ENCODE measurements at regions not wholly inside any gene's neighbourhood (a gene's known extent, or its start where the extent isn't known, plus 50 kb on each side); places are given as distances from the start of the nearest gene placed in this dataset.

DNA sequence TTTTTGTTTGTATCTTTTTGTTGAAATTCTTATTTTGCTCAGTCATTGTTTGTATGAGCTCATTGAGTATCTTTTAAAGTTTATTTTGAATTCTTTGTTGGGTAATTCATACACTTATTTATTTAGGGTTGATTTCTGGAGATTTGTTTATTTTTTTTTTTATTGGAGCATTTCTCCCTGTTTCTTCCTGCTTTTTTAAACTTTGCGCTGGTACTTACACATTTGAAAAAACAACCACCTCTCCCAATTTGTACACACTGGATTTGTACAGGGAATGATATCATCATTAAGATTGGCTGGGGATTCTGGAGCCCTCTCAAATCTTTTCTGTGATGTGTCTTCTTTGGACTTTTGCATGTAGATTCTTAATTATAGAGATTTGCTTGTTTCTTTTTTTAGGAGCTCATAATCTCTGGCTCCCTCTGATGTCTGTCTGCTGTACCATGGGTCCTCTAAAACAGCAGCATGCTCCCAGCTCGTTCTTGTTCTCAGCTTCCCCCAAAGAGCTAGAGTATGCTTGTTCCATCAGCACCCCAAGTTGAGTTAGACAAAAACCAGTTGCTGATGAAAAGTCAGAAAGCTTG is 310.7 kb downstream of the DUSP10 start:
- no peaks in the 10 kb centered on the region for H3K27me3 ChIP-seq (ENCODE audit: insufficient read depth, poor library complexity, severe bottlenecking)
- TF ChIP-seq, protein P1, sequence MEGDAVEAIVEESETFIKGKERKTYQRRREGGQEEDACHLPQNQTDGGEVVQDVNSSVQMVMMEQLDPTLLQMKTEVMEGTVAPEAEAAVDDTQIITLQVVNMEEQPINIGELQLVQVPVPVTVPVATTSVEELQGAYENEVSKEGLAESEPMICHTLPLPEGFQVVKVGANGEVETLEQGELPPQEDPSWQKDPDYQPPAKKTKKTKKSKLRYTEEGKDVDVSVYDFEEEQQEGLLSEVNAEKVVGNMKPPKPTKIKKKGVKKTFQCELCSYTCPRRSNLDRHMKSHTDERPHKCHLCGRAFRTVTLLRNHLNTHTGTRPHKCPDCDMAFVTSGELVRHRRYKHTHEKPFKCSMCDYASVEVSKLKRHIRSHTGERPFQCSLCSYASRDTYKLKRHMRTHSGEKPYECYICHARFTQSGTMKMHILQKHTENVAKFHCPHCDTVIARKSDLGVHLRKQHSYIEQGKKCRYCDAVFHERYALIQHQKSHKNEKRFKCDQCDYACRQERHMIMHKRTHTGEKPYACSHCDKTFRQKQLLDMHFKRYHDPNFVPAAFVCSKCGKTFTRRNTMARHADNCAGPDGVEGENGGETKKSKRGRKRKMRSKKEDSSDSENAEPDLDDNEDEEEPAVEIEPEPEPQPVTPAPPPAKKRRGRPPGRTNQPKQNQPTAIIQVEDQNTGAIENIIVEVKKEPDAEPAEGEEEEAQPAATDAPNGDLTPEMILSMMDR (IDR thresholded peaks at IDR 0.05; ENCODE audit: insufficient read depth, low read length) = no peak
- TF ChIP-seq SPI1 (IDR thresholded peaks at IDR 0.05; ENCODE audit: borderline replicate concordance, low read depth) (no peak), GABPA (IDR thresholded peaks at IDR 0.05; ENCODE audit: low read depth) (no peak)
- TF ChIP-seq, protein P2, sequence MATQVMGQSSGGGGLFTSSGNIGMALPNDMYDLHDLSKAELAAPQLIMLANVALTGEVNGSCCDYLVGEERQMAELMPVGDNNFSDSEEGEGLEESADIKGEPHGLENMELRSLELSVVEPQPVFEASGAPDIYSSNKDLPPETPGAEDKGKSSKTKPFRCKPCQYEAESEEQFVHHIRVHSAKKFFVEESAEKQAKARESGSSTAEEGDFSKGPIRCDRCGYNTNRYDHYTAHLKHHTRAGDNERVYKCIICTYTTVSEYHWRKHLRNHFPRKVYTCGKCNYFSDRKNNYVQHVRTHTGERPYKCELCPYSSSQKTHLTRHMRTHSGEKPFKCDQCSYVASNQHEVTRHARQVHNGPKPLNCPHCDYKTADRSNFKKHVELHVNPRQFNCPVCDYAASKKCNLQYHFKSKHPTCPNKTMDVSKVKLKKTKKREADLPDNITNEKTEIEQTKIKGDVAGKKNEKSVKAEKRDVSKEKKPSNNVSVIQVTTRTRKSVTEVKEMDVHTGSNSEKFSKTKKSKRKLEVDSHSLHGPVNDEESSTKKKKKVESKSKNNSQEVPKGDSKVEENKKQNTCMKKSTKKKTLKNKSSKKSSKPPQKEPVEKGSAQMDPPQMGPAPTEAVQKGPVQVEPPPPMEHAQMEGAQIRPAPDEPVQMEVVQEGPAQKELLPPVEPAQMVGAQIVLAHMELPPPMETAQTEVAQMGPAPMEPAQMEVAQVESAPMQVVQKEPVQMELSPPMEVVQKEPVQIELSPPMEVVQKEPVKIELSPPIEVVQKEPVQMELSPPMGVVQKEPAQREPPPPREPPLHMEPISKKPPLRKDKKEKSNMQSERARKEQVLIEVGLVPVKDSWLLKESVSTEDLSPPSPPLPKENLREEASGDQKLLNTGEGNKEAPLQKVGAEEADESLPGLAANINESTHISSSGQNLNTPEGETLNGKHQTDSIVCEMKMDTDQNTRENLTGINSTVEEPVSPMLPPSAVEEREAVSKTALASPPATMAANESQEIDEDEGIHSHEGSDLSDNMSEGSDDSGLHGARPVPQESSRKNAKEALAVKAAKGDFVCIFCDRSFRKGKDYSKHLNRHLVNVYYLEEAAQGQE (IDR thresholded peaks at IDR 0.05; ENCODE audit: insufficient replicate concordance, low read depth) = no peak
- DNase-seq (ENCODE audit: low read depth in 1 of 2, low spot score in 1 of 2) = no peak
- H3K4me3 ChIP-seq (replicated peaks; ENCODE audit: insufficient read depth, low read length) = no peak overlapping the region
- H3K27ac ChIP-seq (replicated peaks) = no peak overlapping the region

DNA sequence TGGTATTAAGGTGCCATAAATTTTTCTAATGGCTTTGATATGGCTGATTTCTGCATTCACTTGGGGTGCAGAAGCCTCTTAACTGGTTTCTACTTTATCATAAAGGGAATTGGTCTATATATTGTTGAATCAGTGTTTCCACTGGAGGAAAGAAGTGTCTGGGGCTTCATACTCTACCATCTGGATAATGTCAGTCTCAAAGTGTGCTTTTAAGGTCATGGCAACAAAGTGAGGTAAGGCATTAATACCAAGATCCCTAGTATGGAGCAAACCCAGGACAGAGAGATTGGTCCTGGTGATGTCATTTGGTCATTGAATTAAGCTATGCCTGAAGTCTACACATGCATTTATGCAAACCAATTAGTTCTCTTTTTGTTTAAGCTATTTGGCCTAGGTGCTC is 309.9 kb downstream of the DUSP10 start:
- no peak overlapping the region for H3K27ac ChIP-seq (replicated peaks)
- no peak overlapping the region for H3K4me3 ChIP-seq (replicated peaks; ENCODE audit: insufficient read depth, low read length)
- no peak for DNase-seq (ENCODE audit: low read depth in 1 of 2, low spot score in 1 of 2)
- H3K27me3 ChIP-seq (ENCODE audit: insufficient read depth, poor library complexity, severe bottlenecking) = no peaks in the 10 kb centered on the region
- TF ChIP-seq GABPA (IDR thresholded peaks at IDR 0.05; ENCODE audit: low read depth) = no peak

DNA sequence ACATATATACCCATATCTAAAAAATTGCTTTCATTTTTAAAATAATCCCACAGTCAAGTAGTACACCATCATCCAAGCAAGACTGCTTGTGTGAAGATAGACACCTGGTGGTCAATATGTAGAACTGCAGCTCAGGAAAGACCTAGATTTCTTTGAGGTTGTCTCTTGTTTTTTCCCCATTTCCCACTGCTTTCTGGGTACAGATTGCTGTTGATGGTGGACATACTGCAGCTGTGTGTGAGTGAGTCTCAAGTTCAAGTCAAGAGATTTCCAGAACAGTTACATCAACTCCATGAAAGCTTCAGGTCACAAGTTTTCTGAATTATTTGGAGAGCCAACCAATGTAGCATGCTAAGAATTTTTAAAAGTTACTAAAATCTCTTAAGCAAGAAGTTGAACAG is 306.4 kb downstream of the DUSP10 start:
- no peak overlapping the region for H3K27ac ChIP-seq (replicated peaks)
- TF ChIP-seq POLR2AphosphoS5 (IDR thresholded peaks at IDR 0.05; ENCODE audit: low read depth) = no peak
- TF ChIP-seq, protein P1 (IDR thresholded peaks at IDR 0.05; ENCODE audit: insufficient read depth, low read length) = peak; percentile 95
- peak; percentile 13 to 28 for DNase-seq (ENCODE audit: low read depth in 1 of 2, low spot score in 1 of 2)
- no peak overlapping the region for H3K4me3 ChIP-seq (replicated peaks; ENCODE audit: insufficient read depth, low read length)
- H3K27me3 ChIP-seq (ENCODE audit: insufficient read depth, poor library complexity, severe bottlenecking) = no peaks in the 10 kb centered on the region

DNA sequence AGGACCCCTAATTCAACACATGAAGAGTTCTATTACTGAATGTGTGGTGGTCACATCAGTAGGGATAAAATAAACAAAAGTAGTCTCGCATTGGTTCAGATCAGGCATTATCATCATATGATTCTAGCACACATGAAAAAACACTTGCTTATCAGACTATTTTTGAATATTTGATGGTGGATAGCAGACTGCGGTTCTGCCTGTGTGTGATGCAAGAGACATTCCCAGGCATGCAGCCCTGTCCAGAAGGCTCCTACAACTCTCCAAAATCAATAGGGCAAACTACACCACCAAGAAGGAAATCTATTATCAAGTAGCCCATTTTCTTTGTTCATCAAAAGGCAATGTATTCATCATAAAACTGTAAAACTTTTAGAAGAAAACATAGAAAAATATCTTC is 304.7 kb downstream of the DUSP10 start:
- no peak for DNase-seq (ENCODE audit: low read depth in 1 of 2, low spot score in 1 of 2)
- no peaks in the 10 kb centered on the region for H3K27me3 ChIP-seq (ENCODE audit: insufficient read depth, poor library complexity, severe bottlenecking)
- TF ChIP-seq POLR2AphosphoS5 (IDR thresholded peaks at IDR 0.05; ENCODE audit: low read depth) (no peak), SPI1 (IDR thresholded peaks at IDR 0.05; ENCODE audit: borderline replicate concordance, low read depth) (no peak), GABPA (IDR thresholded peaks at IDR 0.05; ENCODE audit: low read depth) (no peak)
- TF ChIP-seq, protein P1 (IDR thresholded peaks at IDR 0.05; ENCODE audit: insufficient read depth, low read length) = no peak
- no peak overlapping the region for H3K4me3 ChIP-seq (replicated peaks; ENCODE audit: insufficient read depth, low read length)
- no peak overlapping the region for H3K27ac ChIP-seq (replicated peaks)

DNA sequence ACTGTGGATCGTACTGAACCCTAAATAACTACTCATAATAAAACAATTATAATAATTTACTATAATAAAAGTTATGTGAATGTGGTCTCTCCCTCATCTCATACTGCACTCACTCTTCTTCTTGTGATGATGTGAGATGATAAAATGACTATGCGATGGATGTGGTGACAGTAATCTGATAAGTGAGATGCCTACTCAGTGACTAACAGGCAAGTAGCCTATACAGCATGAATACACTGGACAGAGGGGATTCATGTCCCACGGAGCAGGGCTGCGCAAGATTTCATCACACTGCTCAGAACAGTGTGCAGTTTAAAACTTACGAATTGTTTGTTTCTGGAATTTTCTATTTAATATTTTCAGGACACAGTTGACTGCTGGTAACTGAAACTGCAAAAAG is 304.0 kb downstream of the DUSP10 start:
- Histone ChIP-seq H3K4me3 (replicated peaks; ENCODE audit: insufficient read depth, low read length) (no peak overlapping the region), H3K27me3 (ENCODE audit: insufficient read depth, poor library complexity, severe bottlenecking) (no peaks in the 10 kb centered on the region), H3K27ac (replicated peaks) (no peak overlapping the region)
- DNase-seq (ENCODE audit: low read depth in 1 of 2, low spot score in 1 of 2) = no peak
- no peak for TF ChIP-seq SPI1 (IDR thresholded peaks at IDR 0.05; ENCODE audit: borderline replicate concordance, low read depth)
- TF ChIP-seq, protein P2 (IDR thresholded peaks at IDR 0.05; ENCODE audit: insufficient replicate concordance, low read depth) = no peak
- TF ChIP-seq POLR2AphosphoS5 (IDR thresholded peaks at IDR 0.05; ENCODE audit: low read depth) = no peak
- TF ChIP-seq GABPA (IDR thresholded peaks at IDR 0.05; ENCODE audit: low read depth) = no peak
- TF ChIP-seq, protein P1 (IDR thresholded peaks at IDR 0.05; ENCODE audit: insufficient read depth, low read length) = no peak
